Fibroblast of lung (primary cell): ENCODE measurements at regions not wholly inside any gene's neighbourhood (a gene's known extent, or its start where the extent isn't known, plus 50 kb on each side); places are given as distances from the start of the nearest gene placed in this dataset.

Experiments used
- DNase-seq, 2 donors: peaks; one replicate each; pipeline versions ENCODE4 v3.0.0 to v3.0.0-alpha.2; 2010; ENCODE audit warnings: low read depth in 2 of 2
- H2AFZ ChIP-seq: 2 replicates; pipeline ENCODE4 v1.5.1; 2012; ENCODE audit warnings: low read length, control low read depth, inconsistent platforms
- H3K27ac ChIP-seq: 2 replicates; pipeline ENCODE4 v1.5.1; 2011; ENCODE audit warnings: low read length, control low read depth; ENCODE audit not compliant: insufficient read depth
- H3K27me3 ChIP-seq: 2 replicates; pipeline ENCODE4 v1.5.1; 2011; ENCODE audit warnings: mild to moderate bottlenecking, low read length; ENCODE audit not compliant: control insufficient read depth, insufficient read depth
- H3K36me3 ChIP-seq: 2 replicates; pipeline ENCODE4 v1.5.1; 2011; ENCODE audit warnings: low read length; ENCODE audit not compliant: control insufficient read depth, insufficient read depth
- H3K4me1 ChIP-seq: 2 replicates; pipeline ENCODE4 v1.5.1; 2011; ENCODE audit warnings: low read length; ENCODE audit not compliant: control insufficient read depth, insufficient read depth; ENCODE audit errors: extremely low read depth
- H3K4me2 ChIP-seq: 2 replicates; pipeline ENCODE4 v1.5.1; 2011; ENCODE audit warnings: low read length, control low read depth; ENCODE audit not compliant: insufficient read depth; ENCODE audit errors: extremely low read depth
- H3K4me3 ChIP-seq, 4 experiments: fragments of 200-600 bp in 1 of 4; sonication (generic) in 1 of 4; replicated peaks in 1 of 4; 2 replicates each; pipeline ENCODE4 v1.5.1; 2011 to 2016; ENCODE audit warnings: low read length in 4 of 4, low read depth in 3 of 4, mild to moderate bottlenecking in 3 of 4, control low read depth in 2 of 4, inconsistent platforms in 1 of 4, mixed read lengths in 1 of 4; ENCODE audit not compliant: insufficient read depth in 1 of 4; ENCODE audit errors: control extremely low read depth in 1 of 4
- H3K79me2 ChIP-seq: 2 replicates; pipeline ENCODE4 v1.5.1; 2012; ENCODE audit warnings: mild to moderate bottlenecking, low read length, inconsistent platforms; ENCODE audit not compliant: control insufficient read depth, insufficient read depth
- H3K9ac ChIP-seq: 2 replicates; pipeline ENCODE4 v1.5.1; 2011; ENCODE audit warnings: mild to moderate bottlenecking, low read length, control low read depth; ENCODE audit not compliant: insufficient read depth
- H3K9me3 ChIP-seq: 2 replicates; pipeline ENCODE4 v1.5.1; 2012; ENCODE audit warnings: low read depth, low read length; ENCODE audit not compliant: control insufficient read depth, insufficient read depth
- H4K20me1 ChIP-seq: 2 replicates; pipeline ENCODE4 v1.5.1; 2011; ENCODE audit warnings: low read length; ENCODE audit not compliant: control insufficient read depth, insufficient read depth; ENCODE audit errors: extremely low read depth
- EZH2 ChIP-seq: IDR thresholded peaks from 2 replicates; pipeline ENCODE4 v1.5.1; 2012; ENCODE audit warnings: low read length, control low read depth, mild to moderate bottlenecking; ENCODE audit errors: missing control alignments
- TF ChIP-seq, protein P1 (sequence below), 2 donors: IDR thresholded peaks in 1 of 2; conservative IDR thresholded peaks in 1 of 2; 1 replicate in 1 of 2; 2 replicates in 1 of 2; pipeline ENCODE4 v1.5.1; 2011 to 2012; ENCODE audit warnings: low read length in 2 of 2, control low read depth in 1 of 2, inconsistent platforms in 1 of 2, low read depth in 1 of 2, mild to moderate bottlenecking in 1 of 2

DNA sequence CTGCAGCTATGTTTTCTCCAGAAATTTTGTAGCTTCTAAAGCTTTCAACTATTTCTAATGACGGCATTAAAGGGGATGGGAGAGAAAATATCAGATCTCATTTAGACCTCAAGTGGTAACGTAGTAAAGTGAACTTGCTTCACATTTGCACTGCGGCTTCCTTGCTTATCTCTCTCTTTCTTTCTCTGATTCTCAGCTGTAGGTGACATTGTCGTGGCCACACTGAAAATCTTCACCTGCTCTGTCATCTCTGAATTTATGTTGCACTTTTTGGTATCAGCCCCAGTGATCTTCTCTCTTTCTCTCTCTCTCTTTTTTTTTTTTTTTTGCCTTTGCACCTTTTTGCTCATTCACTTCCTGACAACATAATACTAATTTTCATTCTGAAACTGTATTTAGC lies 254.1 kb upstream of the SATB1 start:
- H2AFZ ChIP-seq: no peak overlapping the region
- H3K9ac ChIP-seq: no peak overlapping the region
- no peaks in the 10 kb centered on the region for H3K36me3 ChIP-seq
- H3K4me2 ChIP-seq: no peak overlapping the region
- H3K27me3 ChIP-seq: no peaks in the 10 kb centered on the region
- TF ChIP-seq, protein P1, sequence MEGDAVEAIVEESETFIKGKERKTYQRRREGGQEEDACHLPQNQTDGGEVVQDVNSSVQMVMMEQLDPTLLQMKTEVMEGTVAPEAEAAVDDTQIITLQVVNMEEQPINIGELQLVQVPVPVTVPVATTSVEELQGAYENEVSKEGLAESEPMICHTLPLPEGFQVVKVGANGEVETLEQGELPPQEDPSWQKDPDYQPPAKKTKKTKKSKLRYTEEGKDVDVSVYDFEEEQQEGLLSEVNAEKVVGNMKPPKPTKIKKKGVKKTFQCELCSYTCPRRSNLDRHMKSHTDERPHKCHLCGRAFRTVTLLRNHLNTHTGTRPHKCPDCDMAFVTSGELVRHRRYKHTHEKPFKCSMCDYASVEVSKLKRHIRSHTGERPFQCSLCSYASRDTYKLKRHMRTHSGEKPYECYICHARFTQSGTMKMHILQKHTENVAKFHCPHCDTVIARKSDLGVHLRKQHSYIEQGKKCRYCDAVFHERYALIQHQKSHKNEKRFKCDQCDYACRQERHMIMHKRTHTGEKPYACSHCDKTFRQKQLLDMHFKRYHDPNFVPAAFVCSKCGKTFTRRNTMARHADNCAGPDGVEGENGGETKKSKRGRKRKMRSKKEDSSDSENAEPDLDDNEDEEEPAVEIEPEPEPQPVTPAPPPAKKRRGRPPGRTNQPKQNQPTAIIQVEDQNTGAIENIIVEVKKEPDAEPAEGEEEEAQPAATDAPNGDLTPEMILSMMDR (conservative IDR thresholded peaks at IDR 0.05 in 1 of 2, IDR thresholded peaks at IDR 0.05 in 1 of 2; ENCODE audit: low read depth in 1 of 2, low read length in 2 of 2): no peak
- no peak for TF ChIP-seq EZH2
- no peak overlapping the region for H3K4me3 ChIP-seq
- no peaks in the 10 kb centered on the region for H3K79me2 ChIP-seq
- no peak for DNase-seq
- H3K4me1 ChIP-seq: no peaks in the 10 kb centered on the region
- H4K20me1 ChIP-seq: no peaks in the 10 kb centered on the region
- H3K9me3 ChIP-seq: no peaks in the 10 kb centered on the region
- H3K27ac ChIP-seq: no peak overlapping the region

DNA sequence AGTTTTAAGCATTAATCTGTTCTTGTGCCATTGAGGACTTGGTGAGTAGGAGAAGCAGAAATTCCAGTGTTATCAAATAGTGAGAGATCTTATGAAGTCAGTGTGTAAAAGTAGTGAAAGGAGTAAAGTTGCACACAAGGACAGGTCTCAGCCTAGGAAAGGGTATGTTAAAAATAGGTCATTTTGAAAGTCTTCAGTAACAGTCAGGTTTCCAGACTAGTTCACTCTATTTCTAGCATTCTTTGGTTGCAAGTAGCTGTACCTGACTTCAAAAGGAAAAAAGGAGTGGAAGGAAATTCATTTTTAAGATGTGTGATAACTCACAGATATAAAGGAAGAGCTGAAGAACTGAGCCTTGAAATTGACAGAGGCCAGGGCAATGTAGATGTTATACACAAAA lies 250.1 kb upstream of the SATB1 start:
- no peak for TF ChIP-seq EZH2
- TF ChIP-seq, protein P1 (conservative IDR thresholded peaks at IDR 0.05 in 1 of 2, IDR thresholded peaks at IDR 0.05 in 1 of 2; ENCODE audit: low read depth in 1 of 2, low read length in 2 of 2): no peak
- Histone ChIP-seq H3K4me2 (no peak overlapping the region), H3K27ac (no peak overlapping the region), H3K4me3 (no peak overlapping the region), H3K36me3 (no peaks in the 10 kb centered on the region), H3K9me3 (no peaks in the 10 kb centered on the region), H3K4me1 (no peaks in the 10 kb centered on the region), H3K79me2 (no peaks in the 10 kb centered on the region), H3K9ac (no peak overlapping the region), H2AFZ (no peak overlapping the region), H4K20me1 (no peaks in the 10 kb centered on the region), H3K27me3 (no peaks in the 10 kb centered on the region)
- DNase-seq: no peak

DNA sequence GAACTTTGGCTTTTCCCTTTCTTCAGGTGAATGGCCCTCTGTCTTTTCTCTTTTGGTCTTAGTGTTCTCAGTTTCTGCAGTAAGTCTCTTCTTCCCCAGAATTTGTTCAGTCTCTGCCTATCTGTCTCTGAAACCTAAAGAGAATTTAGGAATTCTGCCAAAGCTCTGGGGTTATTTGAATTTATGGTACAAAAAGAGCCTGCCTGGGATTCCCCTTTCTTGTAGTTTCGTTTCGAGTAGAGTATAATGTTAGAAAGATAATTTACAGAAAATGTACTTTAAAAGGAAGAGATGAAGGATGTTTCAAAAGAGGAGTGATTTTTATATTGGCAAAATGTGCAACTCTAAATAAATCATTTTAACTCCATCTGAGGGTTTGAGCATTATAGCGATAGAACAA lies 247.4 kb upstream of the SATB1 start:
- Histone ChIP-seq H3K27ac (no peak overlapping the region), H3K9ac (no peak overlapping the region), H3K36me3 (no peaks in the 10 kb centered on the region), H3K4me3 (no peak overlapping the region), H3K27me3 (no peaks in the 10 kb centered on the region), H3K9me3 (no peaks in the 10 kb centered on the region), H4K20me1 (no peaks in the 10 kb centered on the region), H3K79me2 (no peaks in the 10 kb centered on the region), H3K4me2 (no peak overlapping the region), H3K4me1 (no peaks in the 10 kb centered on the region), H2AFZ (no peak overlapping the region)
- TF ChIP-seq, protein P1 (conservative IDR thresholded peaks at IDR 0.05 in 1 of 2, IDR thresholded peaks at IDR 0.05 in 1 of 2; ENCODE audit: low read depth in 1 of 2, low read length in 2 of 2): no peak
- no peak for TF ChIP-seq EZH2
- no peak for DNase-seq
